ENCODE measurements at regions not wholly inside any gene's neighbourhood (a gene's known extent, or its start where the extent isn't known, plus 50 kb on each side); places are given as distances from the start of the nearest gene placed in this dataset.
"Not testable (repeated sequence)": the region's sequence is repeated elsewhere in the genome, so short reads cannot be mapped to it uniquely, and the experiment has no call there.

DNA sequence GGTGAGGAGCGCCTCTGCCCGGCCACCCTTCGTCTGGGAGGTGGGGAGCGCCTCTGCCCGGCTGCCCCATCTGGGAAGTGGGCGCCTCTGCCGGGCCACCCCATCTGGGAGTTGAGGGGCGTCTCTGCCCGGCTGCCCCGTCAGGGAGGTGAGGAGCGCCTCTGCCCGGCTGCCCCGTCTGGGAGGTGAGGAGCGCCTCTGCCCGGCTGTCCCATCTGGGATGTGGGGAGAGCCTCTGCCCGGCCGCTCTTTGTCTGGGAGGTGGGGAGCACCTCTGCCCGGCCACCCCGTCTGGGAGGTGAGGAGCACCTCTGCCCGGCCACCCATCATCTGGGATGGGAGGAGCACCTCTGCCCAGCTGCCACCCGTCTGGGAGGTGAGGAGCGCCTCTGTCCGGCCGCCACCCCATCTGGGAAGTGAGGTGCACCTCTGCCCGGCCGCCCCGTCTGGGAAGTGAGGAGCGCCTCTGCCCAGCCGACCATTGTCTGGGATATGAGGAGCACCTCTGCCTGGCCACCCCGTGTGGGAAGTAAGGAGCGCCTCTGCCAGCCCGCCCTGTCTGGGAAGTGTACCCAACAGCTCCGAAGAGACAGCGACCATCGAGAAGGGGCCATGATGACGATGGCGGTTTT, 144.2 kb upstream of the PRDX4 start:
- CTCF ChIA-PET (ENCODE audit: low intra/inter-chr PET ratio, low total read pairs); POLR2A ChIA-PET; H3K4me1 ChIP-seq (ENCODE audit: insufficient read depth, low read length); H3K27ac ChIP-seq (ENCODE audit: extremely low read length, insufficient read depth, low read length); in situ Hi-C loops (cut with HindIII; ENCODE audit: extremely low pct_ligation_motif_present, low pct_unique_long_range_greater_than_20kb); H3K27me3 ChIP-seq (ENCODE audit: control insufficient read depth in 1 of 2, insufficient read depth in 2 of 2, low read length in 2 of 2); BruUV-seq (replicated peaks); H3K9ac ChIP-seq (ENCODE audit: insufficient read depth, low read depth, low read length); DNase-seq (ENCODE audit: low spot score); intact Hi-C loops (cut with micrococcal nuclease; ENCODE audit: unreplicated experiment); H3K79me2 ChIP-seq (ENCODE audit: insufficient read depth, low read length); H4K20me1 ChIP-seq (ENCODE audit: insufficient read depth, low read length); H3K36me3 ChIP-seq (replicated peaks in 1 of 2; ENCODE audit: control insufficient read depth in 1 of 2, insufficient read depth in 2 of 2, low read length in 2 of 2); ATAC-seq; H3K4me3 ChIP-seq (replicated peaks in 1 of 3; ENCODE audit: insufficient read depth in 1 of 3, low read depth in 2 of 3, low read length in 3 of 3); H3K4me2 ChIP-seq (ENCODE audit: low read depth, low read length); H2AFZ ChIP-seq (ENCODE audit: low read length); H3K9me3 ChIP-seq (ENCODE audit: low read length); FAIRE-seq: not testable (repeated sequence)
- WGBS (ENCODE audit: low lambda C conversion rate): 85% methylated on average over 10 of the region's 37 CpGs

DNA sequence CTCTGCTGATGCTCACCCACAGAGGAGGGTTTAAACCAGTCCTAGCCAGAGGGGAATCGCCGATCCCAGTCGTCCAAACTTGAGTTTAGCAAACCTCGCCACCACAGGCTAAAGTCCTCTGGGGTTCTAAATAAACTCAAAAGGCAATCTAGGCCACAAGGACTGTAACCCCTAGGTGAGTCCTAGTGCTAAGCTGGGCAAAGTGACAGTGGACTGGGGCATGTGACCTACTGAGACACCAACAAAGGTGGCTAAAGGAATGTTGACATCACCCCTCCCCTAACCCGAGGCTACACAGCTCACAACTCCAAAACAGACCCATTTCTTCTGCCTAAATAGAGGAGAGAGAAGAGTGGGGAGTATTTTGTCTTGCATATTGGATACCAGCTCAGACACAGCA, 142.8 kb upstream of the PRDX4 start:
- Histone ChIP-seq H3K27ac (ENCODE audit: extremely low read length, insufficient read depth, low read length) (no peak overlapping the region), H4K20me1 (ENCODE audit: insufficient read depth, low read length) (no peaks in the 10 kb centered on the region), H2AFZ (ENCODE audit: low read length) (no peak overlapping the region), H3K4me2 (ENCODE audit: low read depth, low read length) (no peak overlapping the region), H3K4me1 (ENCODE audit: insufficient read depth, low read length) (peaks cover 7% of the 10 kb centered on the region; the same call in 1 of the 2 replicates), H3K9me3 (ENCODE audit: low read length) (no peaks in the 10 kb centered on the region), H3K27me3 (ENCODE audit: control insufficient read depth in 1 of 2, insufficient read depth in 2 of 2, low read length in 2 of 2) (no peaks in the 10 kb centered on the region), H3K9ac (ENCODE audit: insufficient read depth, low read depth, low read length) (no peak overlapping the region), H3K79me2 (ENCODE audit: insufficient read depth, low read length) (no peaks in the 10 kb centered on the region), H3K4me3 (replicated peaks in 1 of 3; ENCODE audit: insufficient read depth in 1 of 3, low read depth in 2 of 3, low read length in 3 of 3) (no peak overlapping the region), H3K36me3 (replicated peaks in 1 of 2; ENCODE audit: control insufficient read depth in 1 of 2, insufficient read depth in 2 of 2, low read length in 2 of 2) (no peaks in the 10 kb centered on the region)
- DNase-seq (ENCODE audit: low spot score) (no peak), FAIRE-seq (no peak), ATAC-seq (no peak)
- intact Hi-C loops (cut with micrococcal nuclease; ENCODE audit: unreplicated experiment) (no loop called here), in situ Hi-C loops (cut with HindIII; ENCODE audit: extremely low pct_ligation_motif_present, low pct_unique_long_range_greater_than_20kb) (no loop called here)
- ChIA-PET CTCF (ENCODE audit: low intra/inter-chr PET ratio, low total read pairs) (no interaction called here), POLR2A (no interaction called here)
- no TSS peak for BruUV-seq (replicated peaks)
- 0% methylated on average over 1 of the region's 5 CpGs for WGBS (ENCODE audit: low lambda C conversion rate)
- no peak for TF ChIP-seq ELF3 (CRISPR knock-in tag; IDR thresholded peaks at IDR 0.05)
- no peak for TF ChIP-seq ZFP37 (CRISPR knock-in tag; IDR thresholded peaks at IDR 0.05; ENCODE audit: borderline replicate concordance)
- TF ChIP-seq FOXC1 (CRISPR knock-in tag; IDR thresholded peaks at IDR 0.05; ENCODE audit: borderline replicate concordance): no peak
- TF ChIP-seq, protein P1, sequence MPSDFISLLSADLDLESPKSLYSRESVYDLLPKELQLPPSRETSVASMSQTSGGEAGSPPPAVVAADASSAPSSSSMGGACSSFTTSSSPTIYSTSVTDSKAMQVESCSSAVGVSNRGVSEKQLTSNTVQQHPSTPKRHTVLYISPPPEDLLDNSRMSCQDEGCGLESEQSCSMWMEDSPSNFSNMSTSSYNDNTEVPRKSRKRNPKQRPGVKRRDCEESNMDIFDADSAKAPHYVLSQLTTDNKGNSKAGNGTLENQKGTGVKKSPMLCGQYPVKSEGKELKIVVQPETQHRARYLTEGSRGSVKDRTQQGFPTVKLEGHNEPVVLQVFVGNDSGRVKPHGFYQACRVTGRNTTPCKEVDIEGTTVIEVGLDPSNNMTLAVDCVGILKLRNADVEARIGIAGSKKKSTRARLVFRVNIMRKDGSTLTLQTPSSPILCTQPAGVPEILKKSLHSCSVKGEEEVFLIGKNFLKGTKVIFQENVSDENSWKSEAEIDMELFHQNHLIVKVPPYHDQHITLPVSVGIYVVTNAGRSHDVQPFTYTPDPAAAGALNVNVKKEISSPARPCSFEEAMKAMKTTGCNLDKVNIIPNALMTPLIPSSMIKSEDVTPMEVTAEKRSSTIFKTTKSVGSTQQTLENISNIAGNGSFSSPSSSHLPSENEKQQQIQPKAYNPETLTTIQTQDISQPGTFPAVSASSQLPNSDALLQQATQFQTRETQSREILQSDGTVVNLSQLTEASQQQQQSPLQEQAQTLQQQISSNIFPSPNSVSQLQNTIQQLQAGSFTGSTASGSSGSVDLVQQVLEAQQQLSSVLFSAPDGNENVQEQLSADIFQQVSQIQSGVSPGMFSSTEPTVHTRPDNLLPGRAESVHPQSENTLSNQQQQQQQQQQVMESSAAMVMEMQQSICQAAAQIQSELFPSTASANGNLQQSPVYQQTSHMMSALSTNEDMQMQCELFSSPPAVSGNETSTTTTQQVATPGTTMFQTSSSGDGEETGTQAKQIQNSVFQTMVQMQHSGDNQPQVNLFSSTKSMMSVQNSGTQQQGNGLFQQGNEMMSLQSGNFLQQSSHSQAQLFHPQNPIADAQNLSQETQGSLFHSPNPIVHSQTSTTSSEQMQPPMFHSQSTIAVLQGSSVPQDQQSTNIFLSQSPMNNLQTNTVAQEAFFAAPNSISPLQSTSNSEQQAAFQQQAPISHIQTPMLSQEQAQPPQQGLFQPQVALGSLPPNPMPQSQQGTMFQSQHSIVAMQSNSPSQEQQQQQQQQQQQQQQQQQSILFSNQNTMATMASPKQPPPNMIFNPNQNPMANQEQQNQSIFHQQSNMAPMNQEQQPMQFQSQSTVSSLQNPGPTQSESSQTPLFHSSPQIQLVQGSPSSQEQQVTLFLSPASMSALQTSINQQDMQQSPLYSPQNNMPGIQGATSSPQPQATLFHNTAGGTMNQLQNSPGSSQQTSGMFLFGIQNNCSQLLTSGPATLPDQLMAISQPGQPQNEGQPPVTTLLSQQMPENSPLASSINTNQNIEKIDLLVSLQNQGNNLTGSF (CRISPR knock-in tag; IDR thresholded peaks at IDR 0.05): no peak
- no peak for TF ChIP-seq RXRB (CRISPR knock-in tag; IDR thresholded peaks at IDR 0.05; ENCODE audit: borderline replicate concordance)
- TF ChIP-seq GATA4 (IDR thresholded peaks at IDR 0.05; ENCODE audit: borderline replicate concordance, low read depth): no peak
- TF ChIP-seq, protein P2, sequence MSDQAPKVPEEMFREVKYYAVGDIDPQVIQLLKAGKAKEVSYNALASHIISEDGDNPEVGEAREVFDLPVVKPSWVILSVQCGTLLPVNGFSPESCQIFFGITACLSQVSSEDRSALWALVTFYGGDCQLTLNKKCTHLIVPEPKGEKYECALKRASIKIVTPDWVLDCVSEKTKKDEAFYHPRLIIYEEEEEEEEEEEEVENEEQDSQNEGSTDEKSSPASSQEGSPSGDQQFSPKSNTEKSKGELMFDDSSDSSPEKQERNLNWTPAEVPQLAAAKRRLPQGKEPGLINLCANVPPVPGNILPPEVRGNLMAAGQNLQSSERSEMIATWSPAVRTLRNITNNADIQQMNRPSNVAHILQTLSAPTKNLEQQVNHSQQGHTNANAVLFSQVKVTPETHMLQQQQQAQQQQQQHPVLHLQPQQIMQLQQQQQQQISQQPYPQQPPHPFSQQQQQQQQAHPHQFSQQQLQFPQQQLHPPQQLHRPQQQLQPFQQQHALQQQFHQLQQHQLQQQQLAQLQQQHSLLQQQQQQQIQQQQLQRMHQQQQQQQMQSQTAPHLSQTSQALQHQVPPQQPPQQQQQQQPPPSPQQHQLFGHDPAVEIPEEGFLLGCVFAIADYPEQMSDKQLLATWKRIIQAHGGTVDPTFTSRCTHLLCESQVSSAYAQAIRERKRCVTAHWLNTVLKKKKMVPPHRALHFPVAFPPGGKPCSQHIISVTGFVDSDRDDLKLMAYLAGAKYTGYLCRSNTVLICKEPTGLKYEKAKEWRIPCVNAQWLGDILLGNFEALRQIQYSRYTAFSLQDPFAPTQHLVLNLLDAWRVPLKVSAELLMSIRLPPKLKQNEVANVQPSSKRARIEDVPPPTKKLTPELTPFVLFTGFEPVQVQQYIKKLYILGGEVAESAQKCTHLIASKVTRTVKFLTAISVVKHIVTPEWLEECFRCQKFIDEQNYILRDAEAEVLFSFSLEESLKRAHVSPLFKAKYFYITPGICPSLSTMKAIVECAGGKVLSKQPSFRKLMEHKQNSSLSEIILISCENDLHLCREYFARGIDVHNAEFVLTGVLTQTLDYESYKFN (CRISPR knock-in tag; conservative IDR thresholded peaks at IDR 0.05): no peak
- no peak for TF ChIP-seq ZNF326 (CRISPR knock-in tag; IDR thresholded peaks at IDR 0.05; ENCODE audit: borderline replicate concordance)
- TF ChIP-seq HNRNPLL (IDR thresholded peaks at IDR 0.05; ENCODE audit: low read depth, low read length, poor library complexity, severe bottlenecking): no peak
- TF ChIP-seq ATF1 (CRISPR knock-in tag; IDR thresholded peaks at IDR 0.05): no peak

Measured in HepG2 (cell line).